ENCODE measurements at regions not wholly inside any gene's neighbourhood (a gene's known extent, or its start where the extent isn't known, plus 50 kb on each side); places are given as distances from the start of the nearest gene placed in this dataset.

DNA sequence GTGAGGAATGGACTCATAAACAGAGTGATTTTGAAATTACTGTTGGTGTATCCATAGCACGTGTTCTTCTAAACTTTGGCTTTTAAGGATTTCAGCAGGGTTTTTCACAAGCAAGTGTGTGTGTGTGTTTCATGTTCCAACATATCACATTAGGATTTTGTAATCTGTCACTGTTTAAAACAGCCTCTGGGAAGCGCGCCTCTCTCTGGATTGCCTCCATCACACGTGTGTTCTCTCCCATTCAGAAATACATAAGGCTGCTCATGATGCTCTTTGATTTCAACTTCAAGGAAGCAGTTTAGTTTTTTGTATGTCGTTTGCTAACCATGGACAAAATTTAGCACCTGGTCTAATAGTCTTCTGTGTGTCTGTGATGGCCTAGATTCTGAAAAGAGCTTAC, 370.4 kb downstream of the MTX2 start:
- ATAC-seq (no peak), DNase-seq (ENCODE audit: low read depth, low spot score) (no peak)
- CTCF ChIA-PET, result no interaction called here
- in situ Hi-C loops (cut with HindIII; ENCODE audit: low pct_unique_long_range_greater_than_20kb, low sequenced_read_pairs), result no loop called here
- H3K4me1 ChIP-seq (ENCODE audit: control insufficient read depth, insufficient read depth, low read length), result no peaks in the 10 kb centered on the region
- TF ChIP-seq SIN3A (IDR thresholded peaks at IDR 0.05; ENCODE audit: borderline replicate concordance, insufficient read depth, low read depth, low read length), result no peak
- TF ChIP-seq, protein P1, sequence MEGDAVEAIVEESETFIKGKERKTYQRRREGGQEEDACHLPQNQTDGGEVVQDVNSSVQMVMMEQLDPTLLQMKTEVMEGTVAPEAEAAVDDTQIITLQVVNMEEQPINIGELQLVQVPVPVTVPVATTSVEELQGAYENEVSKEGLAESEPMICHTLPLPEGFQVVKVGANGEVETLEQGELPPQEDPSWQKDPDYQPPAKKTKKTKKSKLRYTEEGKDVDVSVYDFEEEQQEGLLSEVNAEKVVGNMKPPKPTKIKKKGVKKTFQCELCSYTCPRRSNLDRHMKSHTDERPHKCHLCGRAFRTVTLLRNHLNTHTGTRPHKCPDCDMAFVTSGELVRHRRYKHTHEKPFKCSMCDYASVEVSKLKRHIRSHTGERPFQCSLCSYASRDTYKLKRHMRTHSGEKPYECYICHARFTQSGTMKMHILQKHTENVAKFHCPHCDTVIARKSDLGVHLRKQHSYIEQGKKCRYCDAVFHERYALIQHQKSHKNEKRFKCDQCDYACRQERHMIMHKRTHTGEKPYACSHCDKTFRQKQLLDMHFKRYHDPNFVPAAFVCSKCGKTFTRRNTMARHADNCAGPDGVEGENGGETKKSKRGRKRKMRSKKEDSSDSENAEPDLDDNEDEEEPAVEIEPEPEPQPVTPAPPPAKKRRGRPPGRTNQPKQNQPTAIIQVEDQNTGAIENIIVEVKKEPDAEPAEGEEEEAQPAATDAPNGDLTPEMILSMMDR (IDR thresholded peaks at IDR 0.05), result peak; percentile 15; the same call in 1 of the 2 replicates
- H3K27me3 ChIP-seq (ENCODE audit: control insufficient read depth, insufficient read depth, low read length), result no peaks in the 10 kb centered on the region; the same call in 1 of the 2 replicates
- POLR2A ChIA-PET, result no interaction called here
- no peaks in the 10 kb centered on the region for H3K36me3 ChIP-seq (ENCODE audit: control insufficient read depth, insufficient read depth, low read length)
- no peak overlapping the region for H3K4me3 ChIP-seq (ENCODE audit: low read depth in 2 of 2, low read length in 2 of 2)
- H3K9me3 ChIP-seq (ENCODE audit: control insufficient read depth, insufficient read depth, low read depth, low read length), result no peaks in the 10 kb centered on the region
- BruUV-seq (replicated peaks), result no TSS peak
- intact Hi-C loops (cut with micrococcal nuclease; ENCODE audit: unreplicated experiment), result loop anchor here (2.0 to 5.0 kb wide), 4 partner anchors 87 to 513 kb away; no protein-coding TSS in a partner anchor
- no peak overlapping the region for H3K27ac ChIP-seq (ENCODE audit: low read length)

DNA sequence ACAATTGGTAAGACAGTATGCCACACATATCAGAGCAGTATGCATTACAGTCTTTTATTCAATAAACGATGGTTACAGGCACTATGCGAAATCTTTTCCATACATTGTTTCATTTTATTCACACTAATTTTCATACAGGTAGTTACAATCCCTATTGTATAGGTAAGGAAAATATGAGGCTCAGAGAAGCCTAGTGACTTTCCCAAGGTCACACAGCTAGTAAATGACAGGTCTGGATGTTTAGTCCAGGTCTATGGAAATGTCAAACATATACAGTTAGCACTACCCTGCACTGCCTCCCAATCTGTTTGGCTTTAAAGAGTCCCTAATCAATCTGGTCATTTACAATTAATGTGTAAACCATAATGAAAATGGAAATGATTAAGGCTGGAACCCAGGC, 372.2 kb downstream of the MTX2 start:
- intact Hi-C loops (cut with micrococcal nuclease; ENCODE audit: unreplicated experiment), result no loop called here
- ATAC-seq, result no peak
- ChIA-PET POLR2A (no interaction called here), CTCF (no interaction called here)
- H3K27me3 ChIP-seq (ENCODE audit: control insufficient read depth, insufficient read depth, low read length), result no peaks in the 10 kb centered on the region; the same call in 1 of the 2 replicates
- no peaks in the 10 kb centered on the region for H3K36me3 ChIP-seq (ENCODE audit: control insufficient read depth, insufficient read depth, low read length)
- in situ Hi-C loops (cut with HindIII; ENCODE audit: low pct_unique_long_range_greater_than_20kb, low sequenced_read_pairs), result no loop called here
- BruUV-seq (replicated peaks), result no TSS peak
- no peaks in the 10 kb centered on the region for H3K4me1 ChIP-seq (ENCODE audit: control insufficient read depth, insufficient read depth, low read length)
- no peaks in the 10 kb centered on the region for H3K9me3 ChIP-seq (ENCODE audit: control insufficient read depth, insufficient read depth, low read depth, low read length)
- H3K27ac ChIP-seq (ENCODE audit: low read length), result no peak overlapping the region
- no peak for DNase-seq (ENCODE audit: low read depth, low spot score)
- TF ChIP-seq, protein P1 (IDR thresholded peaks at IDR 0.05), result no peak
- TF ChIP-seq POLR2AphosphoS5 (IDR thresholded peaks at IDR 0.05; ENCODE audit: low read depth, low read length), result no peak
- no peak overlapping the region for H3K4me3 ChIP-seq (ENCODE audit: low read depth in 2 of 2, low read length in 2 of 2)

DNA sequence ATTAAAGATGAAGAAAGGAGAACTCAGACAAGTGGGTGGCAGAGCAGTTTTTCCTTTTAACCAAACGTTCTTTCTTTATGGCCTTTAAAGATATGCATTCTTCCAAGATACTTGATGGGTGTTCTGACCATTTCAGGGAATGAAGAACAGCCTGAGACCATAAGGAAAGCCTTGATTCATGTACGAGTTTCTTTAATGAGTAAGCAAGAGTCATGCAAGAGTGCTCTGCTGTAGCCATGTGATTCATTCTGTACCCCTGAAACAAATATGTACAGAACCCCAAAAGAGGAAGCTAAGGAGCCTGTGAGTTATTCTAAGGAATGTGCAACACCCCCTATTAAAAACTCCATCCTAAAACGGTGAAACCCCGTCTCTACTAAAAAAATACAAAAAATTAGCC, 372.8 kb downstream of the MTX2 start:
- ATAC-seq (no peak), DNase-seq (ENCODE audit: low read depth, low spot score) (no peak)
- Histone ChIP-seq H3K27ac (ENCODE audit: low read length) (no peak overlapping the region), H3K9me3 (ENCODE audit: control insufficient read depth, insufficient read depth, low read depth, low read length) (no peaks in the 10 kb centered on the region), H3K4me3 (ENCODE audit: low read depth in 2 of 2, low read length in 2 of 2) (no peak overlapping the region), H3K27me3 (ENCODE audit: control insufficient read depth, insufficient read depth, low read length) (no peaks in the 10 kb centered on the region), H3K4me1 (ENCODE audit: control insufficient read depth, insufficient read depth, low read length) (no peaks in the 10 kb centered on the region), H3K36me3 (ENCODE audit: control insufficient read depth, insufficient read depth, low read length) (no peaks in the 10 kb centered on the region)
- no TSS peak for BruUV-seq (replicated peaks)
- TF ChIP-seq TCF7L2 (IDR thresholded peaks at IDR 0.05; ENCODE audit: low read depth, low read length), result no peak
- TF ChIP-seq, protein P2, sequence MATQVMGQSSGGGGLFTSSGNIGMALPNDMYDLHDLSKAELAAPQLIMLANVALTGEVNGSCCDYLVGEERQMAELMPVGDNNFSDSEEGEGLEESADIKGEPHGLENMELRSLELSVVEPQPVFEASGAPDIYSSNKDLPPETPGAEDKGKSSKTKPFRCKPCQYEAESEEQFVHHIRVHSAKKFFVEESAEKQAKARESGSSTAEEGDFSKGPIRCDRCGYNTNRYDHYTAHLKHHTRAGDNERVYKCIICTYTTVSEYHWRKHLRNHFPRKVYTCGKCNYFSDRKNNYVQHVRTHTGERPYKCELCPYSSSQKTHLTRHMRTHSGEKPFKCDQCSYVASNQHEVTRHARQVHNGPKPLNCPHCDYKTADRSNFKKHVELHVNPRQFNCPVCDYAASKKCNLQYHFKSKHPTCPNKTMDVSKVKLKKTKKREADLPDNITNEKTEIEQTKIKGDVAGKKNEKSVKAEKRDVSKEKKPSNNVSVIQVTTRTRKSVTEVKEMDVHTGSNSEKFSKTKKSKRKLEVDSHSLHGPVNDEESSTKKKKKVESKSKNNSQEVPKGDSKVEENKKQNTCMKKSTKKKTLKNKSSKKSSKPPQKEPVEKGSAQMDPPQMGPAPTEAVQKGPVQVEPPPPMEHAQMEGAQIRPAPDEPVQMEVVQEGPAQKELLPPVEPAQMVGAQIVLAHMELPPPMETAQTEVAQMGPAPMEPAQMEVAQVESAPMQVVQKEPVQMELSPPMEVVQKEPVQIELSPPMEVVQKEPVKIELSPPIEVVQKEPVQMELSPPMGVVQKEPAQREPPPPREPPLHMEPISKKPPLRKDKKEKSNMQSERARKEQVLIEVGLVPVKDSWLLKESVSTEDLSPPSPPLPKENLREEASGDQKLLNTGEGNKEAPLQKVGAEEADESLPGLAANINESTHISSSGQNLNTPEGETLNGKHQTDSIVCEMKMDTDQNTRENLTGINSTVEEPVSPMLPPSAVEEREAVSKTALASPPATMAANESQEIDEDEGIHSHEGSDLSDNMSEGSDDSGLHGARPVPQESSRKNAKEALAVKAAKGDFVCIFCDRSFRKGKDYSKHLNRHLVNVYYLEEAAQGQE (IDR thresholded peaks at IDR 0.05; ENCODE audit: insufficient read depth in 1 of 2, low read depth in 2 of 2, low read length in 1 of 2), result no peak
- no peak for TF ChIP-seq SIN3A (IDR thresholded peaks at IDR 0.05; ENCODE audit: borderline replicate concordance, insufficient read depth, low read depth, low read length)
- TF ChIP-seq, protein P1 (IDR thresholded peaks at IDR 0.05), result no peak
- no peak for TF ChIP-seq POLR2AphosphoS5 (IDR thresholded peaks at IDR 0.05; ENCODE audit: low read depth, low read length)
- CTCF ChIA-PET, result no interaction called here
- POLR2A ChIA-PET, result no interaction called here
- intact Hi-C loops (cut with micrococcal nuclease; ENCODE audit: unreplicated experiment), result no loop called here
- in situ Hi-C loops (cut with HindIII; ENCODE audit: low pct_unique_long_range_greater_than_20kb, low sequenced_read_pairs), result no loop called here
